H9 (cell line): ENCODE measurements at regions not wholly inside any gene's neighbourhood (a gene's known extent, or its start where the extent isn't known, plus 50 kb on each side); places are given as distances from the start of the nearest gene placed in this dataset.

ENCODE experiments used
- DNase-seq: peaks from one replicate; pipeline ENCODE4 v3.0.0-alpha.2; 2017
- H2AFZ ChIP-seq: one replicate; pipeline ENCODE4 v1.6.1; 2013; ENCODE audit warnings: mild to moderate bottlenecking, low read length, control low read depth, moderate library complexity
- H2AK5ac ChIP-seq: 2 replicates; pipeline ENCODE4 v1.6.1; 2013; ENCODE audit warnings: low read length, control low read depth, mixed read lengths; ENCODE audit not compliant: insufficient read length
- H2BK120ac ChIP-seq: one replicate; pipeline ENCODE4 v1.6.1; 2013; ENCODE audit warnings: low read depth, mild to moderate bottlenecking, low read length, control low read depth, inconsistent platforms; ENCODE audit not compliant: poor library complexity, severe bottlenecking
- H2BK12ac ChIP-seq: 2 replicates; pipeline ENCODE4 v1.6.1; 2013; ENCODE audit warnings: low read length, control low read depth, mixed read lengths, low read depth; ENCODE audit not compliant: insufficient read length
- H2BK15ac ChIP-seq: 2 replicates; pipeline ENCODE4 v1.6.1; 2013; ENCODE audit warnings: low read depth, low read length, control low read depth
- H2BK20ac ChIP-seq: one replicate; pipeline ENCODE4 v1.6.1; 2013; ENCODE audit warnings: low read depth, mild to moderate bottlenecking, low read length, control low read depth, inconsistent platforms; ENCODE audit not compliant: poor library complexity, severe bottlenecking
- H2BK5ac ChIP-seq: 2 replicates; pipeline ENCODE4 v1.6.1; 2013; ENCODE audit warnings: low read length, control low read depth, mixed read lengths; ENCODE audit not compliant: insufficient read length
- H3K14ac ChIP-seq: 2 replicates; pipeline ENCODE4 v1.6.1; 2013; ENCODE audit warnings: low read length, control low read depth; ENCODE audit not compliant: insufficient read depth
- H3K18ac ChIP-seq: 2 replicates; pipeline ENCODE4 v1.6.1; 2013; ENCODE audit warnings: low read depth, mild to moderate bottlenecking, mixed read lengths, low read length, control low read depth; ENCODE audit not compliant: insufficient read length
- H3K23ac ChIP-seq: 2 replicates; pipeline ENCODE4 v1.6.1; 2013; ENCODE audit warnings: low read length, control low read depth, mixed read lengths, low read depth; ENCODE audit not compliant: insufficient read length
- H3K23me2 ChIP-seq: 2 replicates; pipeline ENCODE4 v1.6.1; 2013; ENCODE audit warnings: low read depth, mild to moderate bottlenecking, mixed read lengths, low read length, control low read depth; ENCODE audit not compliant: insufficient read length, poor library complexity, severe bottlenecking
- H3K27ac ChIP-seq: 2 replicates; pipeline ENCODE4 v1.5.1; 2013; ENCODE audit warnings: low read length, control low read depth, mixed read lengths, low read depth; ENCODE audit not compliant: insufficient read length
- H3K27me3 ChIP-seq: 2 replicates; pipeline ENCODE4 v1.6.1; 2013; ENCODE audit warnings: low read length, control low read depth, inconsistent platforms; ENCODE audit not compliant: insufficient read depth
- H3K4ac ChIP-seq: 2 replicates; pipeline ENCODE4 v1.6.1; 2013; ENCODE audit warnings: low read depth, mild to moderate bottlenecking, control low read depth, inconsistent platforms, low read length, moderate library complexity
- H3K4me1 ChIP-seq: 2 replicates; pipeline ENCODE4 v1.6.1; 2013; ENCODE audit warnings: low read length, control low read depth, inconsistent platforms; ENCODE audit not compliant: insufficient read depth
- H3K4me2 ChIP-seq: 2 replicates; pipeline ENCODE4 v1.6.1; 2013; ENCODE audit warnings: low read length, control low read depth, mixed read lengths; ENCODE audit not compliant: insufficient read length, insufficient read depth
- H3K56ac ChIP-seq: 2 replicates; pipeline ENCODE4 v1.6.1; 2013; ENCODE audit warnings: low read depth, mild to moderate bottlenecking, mixed read lengths, low read length, control low read depth; ENCODE audit not compliant: insufficient read length
- H3K79me1 ChIP-seq: 2 replicates; pipeline ENCODE4 v1.6.1; 2013; ENCODE audit warnings: low read depth, mild to moderate bottlenecking, moderate library complexity, low read length, control low read depth, inconsistent platforms; ENCODE audit not compliant: insufficient read depth, poor library complexity, severe bottlenecking
- H3K79me2 ChIP-seq: 2 replicates; pipeline ENCODE4 v1.6.1; 2013; ENCODE audit warnings: low read length, control low read depth, inconsistent platforms; ENCODE audit not compliant: insufficient read depth
- H3K9ac ChIP-seq: 2 replicates; pipeline ENCODE4 v1.6.1; 2013; ENCODE audit warnings: low read length, control low read depth, mixed read lengths; ENCODE audit not compliant: insufficient read length; ENCODE audit errors: extremely low read depth
- H3K9me3 ChIP-seq: one replicate; pipeline ENCODE4 v1.6.1; 2013; ENCODE audit warnings: low read depth, low read length, inconsistent platforms; ENCODE audit not compliant: control insufficient read depth
- H3T11ph ChIP-seq: one replicate; pipeline ENCODE4 v1.6.1; 2013; ENCODE audit warnings: mild to moderate bottlenecking, low read length, control low read depth, inconsistent platforms
- H4K20me1 ChIP-seq: one replicate; pipeline ENCODE4 v1.6.1; 2013; ENCODE audit not compliant: control insufficient read depth, insufficient read length, insufficient read depth
- H4K5ac ChIP-seq: 2 replicates; pipeline ENCODE4 v1.6.1; 2013; ENCODE audit warnings: low read depth, mild to moderate bottlenecking, mixed read lengths, low read length, control low read depth; ENCODE audit not compliant: insufficient read length
- H4K8ac ChIP-seq: replicated peaks from 2 replicates; pipeline ENCODE4 v1.6.1; 2013; ENCODE audit warnings: low read length, control low read depth, mixed read lengths, low read depth; ENCODE audit not compliant: insufficient read length
- H4K91ac ChIP-seq: 2 replicates; pipeline ENCODE4 v1.6.1; 2013; ENCODE audit warnings: low read depth, mild to moderate bottlenecking, moderate library complexity, mixed read lengths, low read length, control low read depth; ENCODE audit not compliant: insufficient read length
- H3K27ac Mint-ChIP-seq, 3 experiments: 2 replicates in 2 of 3; 3 replicates in 1 of 3; pipeline ENCODE4 v1.8.0; 2020 to 2021; ENCODE audit warnings: mixed read lengths in 3 of 3, mild to moderate bottlenecking in 1 of 3, moderate library complexity in 1 of 3
- H3K27me3 Mint-ChIP-seq: 2 replicates; pipeline ENCODE4 v1.8.0; 2021; ENCODE audit warnings: low read depth, mild to moderate bottlenecking, moderate library complexity, mixed read lengths
- H3K36me3 Mint-ChIP-seq, 3 experiments: 2 replicates in 2 of 3; 3 replicates in 1 of 3; pipeline ENCODE4 v1.8.0; 2020 to 2021; ENCODE audit warnings: low read depth in 3 of 3, mixed read lengths in 3 of 3; ENCODE audit not compliant: insufficient read depth in 1 of 3
- H3K4me1 Mint-ChIP-seq, 2 experiments: 2 replicates each; pipeline ENCODE4 v1.8.0; 2020; ENCODE audit warnings: mixed read lengths in 2 of 2
- H3K4me3 Mint-ChIP-seq, 2 experiments: 2 replicates in 1 of 2; 3 replicates in 1 of 2; pipeline ENCODE4 v1.8.0; 2020 to 2021; ENCODE audit warnings: mild to moderate bottlenecking in 2 of 2, mixed read lengths in 2 of 2, moderate library complexity in 1 of 2
- H3K9me3 Mint-ChIP-seq, 2 experiments: 2 replicates in 1 of 2; 3 replicates in 1 of 2; pipeline ENCODE4 v1.8.0; 2020; ENCODE audit warnings: mild to moderate bottlenecking in 2 of 2, mixed read lengths in 2 of 2, moderate library complexity in 1 of 2
- CTCF ChIP-seq: fragments of 200-600 bp; sonication (generic); conservative IDR thresholded peaks from 3 replicates; pipeline ENCODE4 v1.8.0; 2021; ENCODE audit warnings: antibody characterized with exemption, mild to moderate bottlenecking
- WGBS: extraction: QIAGEN DNeasy Blood & Tissue Kit; methylation state at CpG from one replicate; pipeline ENCODE4 v1.1.7; 2013; ENCODE audit warnings: missing lambda C conversion rate, low lambda C conversion rate, mixed read lengths; ENCODE audit not compliant: insufficient read length; ENCODE audit errors: extremely low coverage; 5-methylcytosine and 5-hydroxymethylcytosine counted together

- H4K5ac ChIP-seq = no peak overlapping the region
- H3T11ph ChIP-seq = no peak overlapping the region
- H3K23me2 ChIP-seq = no peaks in the 10 kb centered on the region
- WGBS = no CpG with 5 or more reads among the region's 18 CpGs
- no peak overlapping the region for H3K9ac ChIP-seq
- no peak overlapping the region for H2BK120ac ChIP-seq
- no peak overlapping the region for H3K4ac ChIP-seq
- H3K27me3 Mint-ChIP-seq = peaks cover 25% of the 10 kb centered on the region
- no peaks in the 10 kb centered on the region for H3K79me2 ChIP-seq
- DNase-seq = no peak
- no peak overlapping the region for H4K8ac ChIP-seq
- no peak overlapping the region for H3K27ac ChIP-seq
- H4K91ac ChIP-seq = no peak overlapping the region
- H3K36me3 Mint-ChIP-seq = peaks cover 27 to 42% (median 37%) of the 10 kb centered on the region in 3 experiments
- peak overlapping the region; percentile 12 for H3K4me2 ChIP-seq
- no peaks in the 10 kb centered on the region; the same call in 1 of the 2 replicates for H3K27me3 ChIP-seq
- no peak overlapping the region for H3K23ac ChIP-seq
- no peak overlapping the region for H2BK20ac ChIP-seq
- no peak overlapping the region; a peak in 1 of 5 replicates for H3K4me3 Mint-ChIP-seq
- no peak for TF ChIP-seq CTCF
- H3K4me1 ChIP-seq = peaks cover 4% of the 10 kb centered on the region; the same call in 1 of the 2 replicates
- H3K4me1 Mint-ChIP-seq = peaks cover 20 to 21% of the 10 kb centered on the region in 2 experiments
- H2BK12ac ChIP-seq = no peak overlapping the region
- H3K18ac ChIP-seq = no peak overlapping the region
- H3K27ac Mint-ChIP-seq = 0 out of 7 replicates have a peak overlapping the region, but pooled peaks of 2 of the 3 experiments have one; percentile 21 to 28
- no peaks in the 10 kb centered on the region for H3K79me1 ChIP-seq
- H2AFZ ChIP-seq = no peak overlapping the region
- H3K14ac ChIP-seq = no peak overlapping the region
- no peak overlapping the region for H2BK5ac ChIP-seq
- no peak overlapping the region for H2BK15ac ChIP-seq
- H3K56ac ChIP-seq = no peak overlapping the region
- no peaks in the 10 kb centered on the region for H4K20me1 ChIP-seq
- peaks cover 44 to 45% of the 10 kb centered on the region in 2 experiments for H3K9me3 Mint-ChIP-seq
- H2AK5ac ChIP-seq = no peak overlapping the region
- H3K9me3 ChIP-seq = peaks cover 20% of the 10 kb centered on the region
These were observed 77.6 kb downstream of the SMIM21 start for GRCh38 chr18:75349668-75350511.
